H9 (cell line): ENCODE measurements at regions not wholly inside any gene's neighbourhood (a gene's known extent, or its start where the extent isn't known, plus 50 kb on each side); places are given as distances from the start of the nearest gene placed in this dataset.

ENCODE experiments used
- DNase-seq: peaks from one replicate; pipeline ENCODE4 v3.0.0-alpha.2; 2017
- H2AFZ ChIP-seq: one replicate; pipeline ENCODE4 v1.6.1; 2013; ENCODE audit warnings: mild to moderate bottlenecking, low read length, control low read depth, moderate library complexity
- H2AK5ac ChIP-seq: 2 replicates; pipeline ENCODE4 v1.6.1; 2013; ENCODE audit warnings: low read length, control low read depth, mixed read lengths; ENCODE audit not compliant: insufficient read length
- H2BK120ac ChIP-seq: one replicate; pipeline ENCODE4 v1.6.1; 2013; ENCODE audit warnings: low read depth, mild to moderate bottlenecking, low read length, control low read depth, inconsistent platforms; ENCODE audit not compliant: poor library complexity, severe bottlenecking
- H2BK12ac ChIP-seq: 2 replicates; pipeline ENCODE4 v1.6.1; 2013; ENCODE audit warnings: low read length, control low read depth, mixed read lengths, low read depth; ENCODE audit not compliant: insufficient read length
- H2BK15ac ChIP-seq: 2 replicates; pipeline ENCODE4 v1.6.1; 2013; ENCODE audit warnings: low read depth, low read length, control low read depth
- H2BK20ac ChIP-seq: one replicate; pipeline ENCODE4 v1.6.1; 2013; ENCODE audit warnings: low read depth, mild to moderate bottlenecking, low read length, control low read depth, inconsistent platforms; ENCODE audit not compliant: poor library complexity, severe bottlenecking
- H2BK5ac ChIP-seq: 2 replicates; pipeline ENCODE4 v1.6.1; 2013; ENCODE audit warnings: low read length, control low read depth, mixed read lengths; ENCODE audit not compliant: insufficient read length
- H3K14ac ChIP-seq: 2 replicates; pipeline ENCODE4 v1.6.1; 2013; ENCODE audit warnings: low read length, control low read depth; ENCODE audit not compliant: insufficient read depth
- H3K18ac ChIP-seq: 2 replicates; pipeline ENCODE4 v1.6.1; 2013; ENCODE audit warnings: low read depth, mild to moderate bottlenecking, mixed read lengths, low read length, control low read depth; ENCODE audit not compliant: insufficient read length
- H3K23ac ChIP-seq: 2 replicates; pipeline ENCODE4 v1.6.1; 2013; ENCODE audit warnings: low read length, control low read depth, mixed read lengths, low read depth; ENCODE audit not compliant: insufficient read length
- H3K23me2 ChIP-seq: 2 replicates; pipeline ENCODE4 v1.6.1; 2013; ENCODE audit warnings: low read depth, mild to moderate bottlenecking, mixed read lengths, low read length, control low read depth; ENCODE audit not compliant: insufficient read length, poor library complexity, severe bottlenecking
- H3K27ac ChIP-seq: 2 replicates; pipeline ENCODE4 v1.5.1; 2013; ENCODE audit warnings: low read length, control low read depth, mixed read lengths, low read depth; ENCODE audit not compliant: insufficient read length
- H3K27me3 ChIP-seq: 2 replicates; pipeline ENCODE4 v1.6.1; 2013; ENCODE audit warnings: low read length, control low read depth, inconsistent platforms; ENCODE audit not compliant: insufficient read depth
- H3K4ac ChIP-seq: 2 replicates; pipeline ENCODE4 v1.6.1; 2013; ENCODE audit warnings: low read depth, mild to moderate bottlenecking, control low read depth, inconsistent platforms, low read length, moderate library complexity
- H3K4me1 ChIP-seq: 2 replicates; pipeline ENCODE4 v1.6.1; 2013; ENCODE audit warnings: low read length, control low read depth, inconsistent platforms; ENCODE audit not compliant: insufficient read depth
- H3K4me2 ChIP-seq: 2 replicates; pipeline ENCODE4 v1.6.1; 2013; ENCODE audit warnings: low read length, control low read depth, mixed read lengths; ENCODE audit not compliant: insufficient read length, insufficient read depth
- H3K56ac ChIP-seq: 2 replicates; pipeline ENCODE4 v1.6.1; 2013; ENCODE audit warnings: low read depth, mild to moderate bottlenecking, mixed read lengths, low read length, control low read depth; ENCODE audit not compliant: insufficient read length
- H3K79me1 ChIP-seq: 2 replicates; pipeline ENCODE4 v1.6.1; 2013; ENCODE audit warnings: low read depth, mild to moderate bottlenecking, moderate library complexity, low read length, control low read depth, inconsistent platforms; ENCODE audit not compliant: insufficient read depth, poor library complexity, severe bottlenecking
- H3K79me2 ChIP-seq: 2 replicates; pipeline ENCODE4 v1.6.1; 2013; ENCODE audit warnings: low read length, control low read depth, inconsistent platforms; ENCODE audit not compliant: insufficient read depth
- H3K9ac ChIP-seq: 2 replicates; pipeline ENCODE4 v1.6.1; 2013; ENCODE audit warnings: low read length, control low read depth, mixed read lengths; ENCODE audit not compliant: insufficient read length; ENCODE audit errors: extremely low read depth
- H3K9me3 ChIP-seq: one replicate; pipeline ENCODE4 v1.6.1; 2013; ENCODE audit warnings: low read depth, low read length, inconsistent platforms; ENCODE audit not compliant: control insufficient read depth
- H3T11ph ChIP-seq: one replicate; pipeline ENCODE4 v1.6.1; 2013; ENCODE audit warnings: mild to moderate bottlenecking, low read length, control low read depth, inconsistent platforms
- H4K20me1 ChIP-seq: one replicate; pipeline ENCODE4 v1.6.1; 2013; ENCODE audit not compliant: control insufficient read depth, insufficient read length, insufficient read depth
- H4K5ac ChIP-seq: 2 replicates; pipeline ENCODE4 v1.6.1; 2013; ENCODE audit warnings: low read depth, mild to moderate bottlenecking, mixed read lengths, low read length, control low read depth; ENCODE audit not compliant: insufficient read length
- H4K8ac ChIP-seq: replicated peaks from 2 replicates; pipeline ENCODE4 v1.6.1; 2013; ENCODE audit warnings: low read length, control low read depth, mixed read lengths, low read depth; ENCODE audit not compliant: insufficient read length
- H4K91ac ChIP-seq: 2 replicates; pipeline ENCODE4 v1.6.1; 2013; ENCODE audit warnings: low read depth, mild to moderate bottlenecking, moderate library complexity, mixed read lengths, low read length, control low read depth; ENCODE audit not compliant: insufficient read length
- H3K27ac Mint-ChIP-seq, 3 experiments: 2 replicates in 2 of 3; 3 replicates in 1 of 3; pipeline ENCODE4 v1.8.0; 2020 to 2021; ENCODE audit warnings: mixed read lengths in 3 of 3, mild to moderate bottlenecking in 1 of 3, moderate library complexity in 1 of 3
- H3K27me3 Mint-ChIP-seq: 2 replicates; pipeline ENCODE4 v1.8.0; 2021; ENCODE audit warnings: low read depth, mild to moderate bottlenecking, moderate library complexity, mixed read lengths
- H3K36me3 Mint-ChIP-seq, 3 experiments: 2 replicates in 2 of 3; 3 replicates in 1 of 3; pipeline ENCODE4 v1.8.0; 2020 to 2021; ENCODE audit warnings: low read depth in 3 of 3, mixed read lengths in 3 of 3; ENCODE audit not compliant: insufficient read depth in 1 of 3
- H3K4me1 Mint-ChIP-seq, 2 experiments: 2 replicates each; pipeline ENCODE4 v1.8.0; 2020; ENCODE audit warnings: mixed read lengths in 2 of 2
- H3K4me3 Mint-ChIP-seq, 2 experiments: 2 replicates in 1 of 2; 3 replicates in 1 of 2; pipeline ENCODE4 v1.8.0; 2020 to 2021; ENCODE audit warnings: mild to moderate bottlenecking in 2 of 2, mixed read lengths in 2 of 2, moderate library complexity in 1 of 2
- H3K9me3 Mint-ChIP-seq, 2 experiments: 2 replicates in 1 of 2; 3 replicates in 1 of 2; pipeline ENCODE4 v1.8.0; 2020; ENCODE audit warnings: mild to moderate bottlenecking in 2 of 2, mixed read lengths in 2 of 2, moderate library complexity in 1 of 2
- WGBS: extraction: QIAGEN DNeasy Blood & Tissue Kit; methylation state at CpG from one replicate; pipeline ENCODE4 v1.1.7; 2013; ENCODE audit warnings: missing lambda C conversion rate, low lambda C conversion rate, mixed read lengths; ENCODE audit not compliant: insufficient read length; ENCODE audit errors: extremely low coverage; 5-methylcytosine and 5-hydroxymethylcytosine counted together
- TF ChIP-seq, protein P1 (sequence below): fragments of 200-600 bp; sonication (generic); conservative IDR thresholded peaks from 3 replicates; pipeline ENCODE4 v1.8.0; 2021; ENCODE audit warnings: antibody characterized with exemption, mild to moderate bottlenecking

DNA sequence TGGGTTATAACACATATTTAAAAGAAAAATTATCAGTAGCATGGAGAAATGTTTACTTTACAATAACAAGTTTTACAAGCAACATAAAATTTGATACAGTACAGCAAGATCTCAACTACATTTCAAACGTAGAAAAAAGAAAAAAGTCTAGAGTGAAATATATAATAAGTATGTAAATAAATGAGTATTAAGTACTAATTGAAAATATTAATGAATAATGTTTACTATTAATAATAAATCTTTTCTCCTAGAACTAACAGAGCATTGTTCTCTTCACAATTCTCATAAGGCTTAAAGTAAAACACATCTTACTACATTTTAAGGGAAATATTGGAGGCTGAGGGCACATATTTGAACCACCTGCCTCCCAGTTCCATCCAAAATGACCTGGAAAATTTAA lies 72.1 kb downstream of the TMEM212 start:
- Mint-ChIP-seq H3K36me3 (peaks cover 0 to 23% (median 6%) of the 10 kb centered on the region in 3 experiments; a peak in 4 of 7 replicates), H3K4me3 (no peak overlapping the region), H3K4me1 (no peaks in the 10 kb centered on the region; a peak in 1 of 4 replicates), H3K27ac (no peak overlapping the region), H3K9me3 (peaks cover 12 to 19% of the 10 kb centered on the region in 2 experiments), H3K27me3 (no peaks in the 10 kb centered on the region)
- no peak overlapping the region for H3K18ac ChIP-seq
- no peak overlapping the region for H4K5ac ChIP-seq
- H3K23me2 ChIP-seq = no peaks in the 10 kb centered on the region
- H3K4me2 ChIP-seq = no peak overlapping the region
- no peak overlapping the region for H2AK5ac ChIP-seq
- WGBS = no CpG with 5 or more reads among the region's 1 CpG
- no peak overlapping the region for H2BK20ac ChIP-seq
- no peak overlapping the region for H2AFZ ChIP-seq
- TF ChIP-seq, protein P1, sequence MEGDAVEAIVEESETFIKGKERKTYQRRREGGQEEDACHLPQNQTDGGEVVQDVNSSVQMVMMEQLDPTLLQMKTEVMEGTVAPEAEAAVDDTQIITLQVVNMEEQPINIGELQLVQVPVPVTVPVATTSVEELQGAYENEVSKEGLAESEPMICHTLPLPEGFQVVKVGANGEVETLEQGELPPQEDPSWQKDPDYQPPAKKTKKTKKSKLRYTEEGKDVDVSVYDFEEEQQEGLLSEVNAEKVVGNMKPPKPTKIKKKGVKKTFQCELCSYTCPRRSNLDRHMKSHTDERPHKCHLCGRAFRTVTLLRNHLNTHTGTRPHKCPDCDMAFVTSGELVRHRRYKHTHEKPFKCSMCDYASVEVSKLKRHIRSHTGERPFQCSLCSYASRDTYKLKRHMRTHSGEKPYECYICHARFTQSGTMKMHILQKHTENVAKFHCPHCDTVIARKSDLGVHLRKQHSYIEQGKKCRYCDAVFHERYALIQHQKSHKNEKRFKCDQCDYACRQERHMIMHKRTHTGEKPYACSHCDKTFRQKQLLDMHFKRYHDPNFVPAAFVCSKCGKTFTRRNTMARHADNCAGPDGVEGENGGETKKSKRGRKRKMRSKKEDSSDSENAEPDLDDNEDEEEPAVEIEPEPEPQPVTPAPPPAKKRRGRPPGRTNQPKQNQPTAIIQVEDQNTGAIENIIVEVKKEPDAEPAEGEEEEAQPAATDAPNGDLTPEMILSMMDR = no peak
- no peak overlapping the region for H3K27ac ChIP-seq
- H3K23ac ChIP-seq = no peak overlapping the region
- no peaks in the 10 kb centered on the region for H4K20me1 ChIP-seq
- H3K79me2 ChIP-seq = no peaks in the 10 kb centered on the region; the same call in 1 of the 2 replicates
- H2BK15ac ChIP-seq = no peak overlapping the region
- H3K79me1 ChIP-seq = no peaks in the 10 kb centered on the region
- H2BK12ac ChIP-seq = no peak overlapping the region
- H2BK120ac ChIP-seq = no peak overlapping the region
- no peak overlapping the region for H3K9ac ChIP-seq
- H4K91ac ChIP-seq = no peak overlapping the region
- H3K56ac ChIP-seq = no peak overlapping the region
- H3K4me1 ChIP-seq = no peaks in the 10 kb centered on the region
- H3T11ph ChIP-seq = no peak overlapping the region
- no peak overlapping the region for H3K14ac ChIP-seq
- H2BK5ac ChIP-seq = no peak overlapping the region
- no peaks in the 10 kb centered on the region for H3K27me3 ChIP-seq
- no peaks in the 10 kb centered on the region for H3K9me3 ChIP-seq
- H4K8ac ChIP-seq = no peak overlapping the region
- H3K4ac ChIP-seq = no peak overlapping the region
- DNase-seq = no peak
